ENCODE measurements at regions not wholly inside any gene's neighbourhood (a gene's known extent, or its start where the extent isn't known, plus 50 kb on each side); places are given as distances from the start of the nearest gene placed in this dataset.

GRCh38 chr2:65782186-65782585 lies 349.8 kb upstream of the SPRED2 start:
- H3F3A ChIP-seq (replicated peaks; ENCODE audit: insufficient read depth): no peaks in the 10 kb centered on the region
- ChIA-PET CTCF (no interaction called here), POLR2A (no interaction called here)
- no peaks in the 10 kb centered on the region for H3K9me2 ChIP-seq
- H3K27me3 ChIP-seq (ENCODE audit: insufficient read depth): no peaks in the 10 kb centered on the region
- H3K4me1 ChIP-seq (ENCODE audit: control insufficient read depth in 1 of 2, insufficient read depth in 2 of 2, low read depth in 1 of 2, low read length in 1 of 2): no peaks in the 10 kb centered on the region
- DNase-seq: no peak
- 15% methylated on average over 1 of the region's 1 CpG for WGBS (ENCODE audit: low lambda C conversion rate)
- H4K20me1 ChIP-seq (ENCODE audit: insufficient read depth): no peaks in the 10 kb centered on the region
- H3K4me3 ChIP-seq (ENCODE audit: low read depth in 2 of 2, low read length in 1 of 2): no peak overlapping the region
- H3K4me2 ChIP-seq: no peak overlapping the region
- no peak overlapping the region for H3K27ac ChIP-seq (ENCODE audit: low read depth in 2 of 2, low read length in 1 of 2)
- TF ChIP-seq GATA2 (CRISPR knock-in tag; IDR thresholded peaks at IDR 0.05) (no peak), MXI1 (IDR thresholded peaks at IDR 0.05; ENCODE audit: low read depth, low read length) (no peak), FOSL2 (IDR thresholded peaks at IDR 0.05; ENCODE audit: borderline replicate concordance, low read depth) (no peak), NFIC (IDR thresholded peaks at IDR 0.05; ENCODE audit: borderline replicate concordance) (no peak), ZBTB33 (IDR thresholded peaks at IDR 0.05; ENCODE audit: borderline replicate concordance, low read depth) (no peak), GABPA (IDR thresholded peaks at IDR 0.05; ENCODE audit: low read depth) (no peak), RFX5 (IDR thresholded peaks at IDR 0.05; ENCODE audit: low read length) (no peak), USF1 (IDR thresholded peaks at IDR 0.05; ENCODE audit: borderline replicate concordance, low read depth) (no peak), TCF12 (IDR thresholded peaks at IDR 0.05) (no peak)
- TF ChIP-seq, protein P1, sequence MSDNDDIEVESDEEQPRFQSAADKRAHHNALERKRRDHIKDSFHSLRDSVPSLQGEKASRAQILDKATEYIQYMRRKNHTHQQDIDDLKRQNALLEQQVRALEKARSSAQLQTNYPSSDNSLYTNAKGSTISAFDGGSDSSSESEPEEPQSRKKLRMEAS (IDR thresholded peaks at IDR 0.05; ENCODE audit: low read depth): no peak
- no peaks in the 10 kb centered on the region for H3K36me3 ChIP-seq (replicated peaks in 1 of 2; ENCODE audit: control insufficient read depth in 1 of 2, insufficient read depth in 2 of 2, low read length in 1 of 2)
- H2AFZ ChIP-seq (ENCODE audit: low read depth): no peak overlapping the region
- H3K9ac ChIP-seq: no peak overlapping the region
- H3K79me2 ChIP-seq (ENCODE audit: insufficient read depth): no peaks in the 10 kb centered on the region
- no peaks in the 10 kb centered on the region for H3K9me3 ChIP-seq

DNA sequence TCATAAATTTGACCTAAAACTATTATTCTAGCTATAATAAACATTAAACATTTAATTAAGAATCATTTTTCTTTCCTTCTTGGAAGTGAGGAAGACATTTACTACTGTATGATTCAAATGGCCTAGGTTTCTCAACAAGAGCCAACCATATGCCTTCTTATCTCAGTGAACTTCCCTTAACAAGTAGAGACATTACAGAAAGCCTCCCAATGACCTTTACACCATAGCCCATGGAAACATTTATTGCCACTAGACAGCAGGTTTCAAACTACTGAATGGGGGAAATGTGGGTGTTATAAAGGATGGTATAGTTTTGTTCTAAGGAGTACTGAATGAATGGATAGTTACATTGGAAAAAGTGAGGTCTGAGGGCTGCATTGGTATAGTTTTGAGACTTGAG lies 349.4 kb upstream of the SPRED2 start:
- no peaks in the 10 kb centered on the region for H3K9me3 ChIP-seq
- no peaks in the 10 kb centered on the region for H4K20me1 ChIP-seq (ENCODE audit: insufficient read depth)
- H3K27me3 ChIP-seq (ENCODE audit: insufficient read depth): no peaks in the 10 kb centered on the region
- POLR2A ChIA-PET: no interaction called here
- H3K79me2 ChIP-seq (ENCODE audit: insufficient read depth): no peaks in the 10 kb centered on the region
- CTCF ChIA-PET: no interaction called here
- H3K36me3 ChIP-seq (replicated peaks in 1 of 2; ENCODE audit: control insufficient read depth in 1 of 2, insufficient read depth in 2 of 2, low read length in 1 of 2): no peaks in the 10 kb centered on the region
- DNase-seq: no peak
- H3K9me2 ChIP-seq: no peaks in the 10 kb centered on the region
- H3K9ac ChIP-seq: no peak overlapping the region
- no peak overlapping the region for H2AFZ ChIP-seq (ENCODE audit: low read depth)
- H3F3A ChIP-seq (replicated peaks; ENCODE audit: insufficient read depth): no peaks in the 10 kb centered on the region
- H3K4me2 ChIP-seq: no peak overlapping the region
- no peaks in the 10 kb centered on the region for H3K4me1 ChIP-seq (ENCODE audit: control insufficient read depth in 1 of 2, insufficient read depth in 2 of 2, low read depth in 1 of 2, low read length in 1 of 2)
- no peak overlapping the region for H3K4me3 ChIP-seq (ENCODE audit: low read depth in 2 of 2, low read length in 1 of 2)
- H3K27ac ChIP-seq (ENCODE audit: low read depth in 2 of 2, low read length in 1 of 2): no peak overlapping the region
- TF ChIP-seq SMC3 (IDR thresholded peaks at IDR 0.05; ENCODE audit: low read depth, low read length) (no peak), CHD2 (IDR thresholded peaks at IDR 0.05; ENCODE audit: low read length, partially characterized antibody) (no peak), FOSL2 (IDR thresholded peaks at IDR 0.05; ENCODE audit: borderline replicate concordance, low read depth) (no peak), ELF1 (IDR thresholded peaks at IDR 0.05) (no peak), MXI1 (IDR thresholded peaks at IDR 0.05; ENCODE audit: low read depth, low read length) (no peak), RXRA (IDR thresholded peaks at IDR 0.05; ENCODE audit: borderline replicate concordance, low read depth) (no peak), FOXM1 (IDR thresholded peaks at IDR 0.05; ENCODE audit: low read depth) (no peak), NFIC (IDR thresholded peaks at IDR 0.05; ENCODE audit: borderline replicate concordance) (no peak), IRF3 (IDR thresholded peaks at IDR 0.05; ENCODE audit: low read depth, low read length) (no peak), SIN3A (IDR thresholded peaks at IDR 0.05; ENCODE audit: borderline replicate concordance, low read depth, low read length) (no peak), EZH2phosphoT487 (IDR thresholded peaks at IDR 0.05; ENCODE audit: borderline replicate concordance, low read depth) (no peak), GATA2 (CRISPR knock-in tag; IDR thresholded peaks at IDR 0.05) (no peak), EP300 (IDR thresholded peaks at IDR 0.05; ENCODE audit: borderline replicate concordance in 1 of 2, low read depth in 1 of 2, low read length in 1 of 2) (no peak), YY1 (IDR thresholded peaks at IDR 0.05; ENCODE audit: low read depth) (no peak)
- TF ChIP-seq, protein P2, sequence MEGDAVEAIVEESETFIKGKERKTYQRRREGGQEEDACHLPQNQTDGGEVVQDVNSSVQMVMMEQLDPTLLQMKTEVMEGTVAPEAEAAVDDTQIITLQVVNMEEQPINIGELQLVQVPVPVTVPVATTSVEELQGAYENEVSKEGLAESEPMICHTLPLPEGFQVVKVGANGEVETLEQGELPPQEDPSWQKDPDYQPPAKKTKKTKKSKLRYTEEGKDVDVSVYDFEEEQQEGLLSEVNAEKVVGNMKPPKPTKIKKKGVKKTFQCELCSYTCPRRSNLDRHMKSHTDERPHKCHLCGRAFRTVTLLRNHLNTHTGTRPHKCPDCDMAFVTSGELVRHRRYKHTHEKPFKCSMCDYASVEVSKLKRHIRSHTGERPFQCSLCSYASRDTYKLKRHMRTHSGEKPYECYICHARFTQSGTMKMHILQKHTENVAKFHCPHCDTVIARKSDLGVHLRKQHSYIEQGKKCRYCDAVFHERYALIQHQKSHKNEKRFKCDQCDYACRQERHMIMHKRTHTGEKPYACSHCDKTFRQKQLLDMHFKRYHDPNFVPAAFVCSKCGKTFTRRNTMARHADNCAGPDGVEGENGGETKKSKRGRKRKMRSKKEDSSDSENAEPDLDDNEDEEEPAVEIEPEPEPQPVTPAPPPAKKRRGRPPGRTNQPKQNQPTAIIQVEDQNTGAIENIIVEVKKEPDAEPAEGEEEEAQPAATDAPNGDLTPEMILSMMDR (IDR thresholded peaks at IDR 0.05): no peak
